GM18498 (cell line): ENCODE measurements at regions not wholly inside any gene's neighbourhood (a gene's known extent, or its start where the extent isn't known, plus 50 kb on each side); places are given as distances from the start of the nearest gene placed in this dataset.
"Not testable (repeated sequence)": the region's sequence is repeated elsewhere in the genome, so short reads cannot be mapped to it uniquely, and the experiment has no call there.

ENCODE experiments used
- ATAC-seq: cut with Tn5 transposase; IDR thresholded peaks from one replicate; pipeline ENCODE4 v1.9.1; 2021; ENCODE audit warnings: mild to moderate bottlenecking, moderate library complexity; ENCODE audit not compliant: unreplicated experiment

DNA sequence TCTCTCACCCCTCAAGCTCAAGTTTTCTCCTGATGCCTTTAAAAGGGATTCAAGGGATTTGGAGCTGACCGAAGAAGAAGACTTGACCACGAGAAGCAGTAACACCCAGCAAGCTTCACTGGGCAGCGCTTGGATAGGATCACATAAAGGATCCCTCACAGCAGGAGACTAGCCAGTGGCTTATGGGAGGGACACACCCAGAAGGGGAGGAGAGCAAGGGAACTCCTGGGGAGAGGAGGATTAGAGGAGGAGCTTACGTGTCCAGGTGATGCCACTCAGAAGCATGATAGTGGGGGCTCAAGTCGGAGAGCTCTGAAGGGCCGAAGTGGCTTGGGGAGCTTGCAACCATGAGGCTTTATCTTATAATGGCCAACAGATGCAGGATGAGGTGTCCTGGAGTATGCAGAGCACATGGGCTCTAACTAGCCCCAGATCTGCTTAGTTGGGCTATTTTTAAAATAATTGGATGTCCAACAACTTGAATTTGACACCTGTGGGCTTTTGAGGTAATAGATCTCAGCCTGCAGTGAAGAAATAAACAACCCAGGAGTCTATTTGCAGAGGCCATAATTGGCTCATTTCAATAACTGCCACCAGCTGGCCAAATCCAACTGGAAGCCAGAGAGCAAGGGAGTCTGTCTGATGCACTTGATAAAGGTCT lies 137.9 kb upstream of the EXOC2 start:
- no peak for ATAC-seq

DNA sequence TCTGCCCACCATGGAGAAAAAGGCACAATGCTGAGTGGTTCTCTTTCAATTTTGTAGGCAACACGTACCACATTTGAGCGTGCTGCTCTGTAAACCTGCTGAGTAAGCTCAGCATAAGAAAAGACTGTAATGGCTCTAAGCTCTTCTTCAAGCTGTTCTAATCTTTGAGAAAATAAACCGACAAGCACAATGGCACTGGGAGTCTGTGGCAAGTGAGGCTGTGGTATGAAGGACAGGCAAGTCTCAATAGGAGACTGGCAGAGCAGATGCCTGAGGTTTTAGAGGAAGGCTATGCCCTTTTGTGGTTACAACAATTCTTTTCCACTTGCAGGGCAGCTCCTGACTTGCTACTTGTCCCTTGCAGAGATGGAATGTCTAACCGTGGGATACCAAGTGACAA lies 136.7 kb upstream of the EXOC2 start:
- ATAC-seq = no peak

DNA sequence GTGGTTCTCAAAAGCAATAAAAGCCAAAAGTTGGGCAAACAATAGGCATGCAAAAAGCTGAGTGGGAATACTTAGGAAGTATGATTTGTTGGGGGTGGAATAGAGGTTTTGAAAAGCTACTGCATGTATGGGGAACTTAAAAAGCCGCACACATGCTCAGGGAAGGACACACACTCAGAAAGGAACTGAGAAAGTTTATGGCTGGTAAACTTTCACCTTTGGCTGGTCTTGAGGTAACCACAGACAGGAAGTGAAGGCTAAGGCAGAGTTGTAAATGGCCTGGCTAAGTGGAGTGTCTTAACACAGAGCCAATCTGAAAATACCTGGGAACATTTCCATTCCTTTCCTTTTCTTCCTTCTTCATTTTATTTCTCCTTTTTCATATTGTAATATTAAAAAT lies 134.5 kb upstream of the EXOC2 start:
- ATAC-seq = no peak

DNA sequence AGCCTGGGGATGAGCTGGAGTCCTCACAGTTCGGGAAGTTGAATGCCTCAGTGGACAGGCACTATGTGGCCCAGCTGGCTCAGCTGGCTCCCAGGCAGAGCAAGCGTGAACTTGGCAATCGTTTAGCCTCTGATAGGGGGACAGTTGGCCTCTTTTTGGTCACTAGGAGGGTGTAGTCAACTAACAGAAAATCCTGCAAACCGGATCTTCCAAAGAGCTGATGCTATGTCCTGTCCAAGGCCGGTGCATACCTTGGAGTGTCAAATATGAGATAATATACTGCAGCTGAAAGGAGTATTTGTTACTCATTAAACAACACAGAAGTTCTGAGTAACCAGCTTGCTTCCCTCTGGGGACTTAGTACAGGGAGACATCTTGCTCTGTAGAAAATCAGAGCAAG lies 126.2 kb upstream of the EXOC2 start:
- no peak for ATAC-seq

DNA sequence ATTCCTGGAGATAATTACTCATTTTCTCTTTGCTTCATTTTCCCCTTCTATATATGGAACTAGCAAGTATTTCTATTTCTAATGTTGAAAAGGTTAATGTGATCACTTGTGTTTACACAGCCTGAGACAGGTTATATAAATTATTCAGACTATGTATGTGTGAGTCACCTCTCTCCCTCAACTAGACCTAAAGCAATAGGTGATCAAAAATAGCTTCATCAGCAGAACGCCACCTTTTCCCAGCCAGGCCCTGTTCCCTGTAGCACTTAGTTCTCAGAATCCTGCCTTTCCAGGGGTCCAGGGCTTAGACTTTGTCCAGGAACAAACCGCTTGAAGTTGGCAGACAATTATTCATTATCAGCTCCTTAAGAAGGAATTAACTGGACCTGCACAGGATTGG lies 125.3 kb upstream of the EXOC2 start:
- ATAC-seq = no peak

DNA sequence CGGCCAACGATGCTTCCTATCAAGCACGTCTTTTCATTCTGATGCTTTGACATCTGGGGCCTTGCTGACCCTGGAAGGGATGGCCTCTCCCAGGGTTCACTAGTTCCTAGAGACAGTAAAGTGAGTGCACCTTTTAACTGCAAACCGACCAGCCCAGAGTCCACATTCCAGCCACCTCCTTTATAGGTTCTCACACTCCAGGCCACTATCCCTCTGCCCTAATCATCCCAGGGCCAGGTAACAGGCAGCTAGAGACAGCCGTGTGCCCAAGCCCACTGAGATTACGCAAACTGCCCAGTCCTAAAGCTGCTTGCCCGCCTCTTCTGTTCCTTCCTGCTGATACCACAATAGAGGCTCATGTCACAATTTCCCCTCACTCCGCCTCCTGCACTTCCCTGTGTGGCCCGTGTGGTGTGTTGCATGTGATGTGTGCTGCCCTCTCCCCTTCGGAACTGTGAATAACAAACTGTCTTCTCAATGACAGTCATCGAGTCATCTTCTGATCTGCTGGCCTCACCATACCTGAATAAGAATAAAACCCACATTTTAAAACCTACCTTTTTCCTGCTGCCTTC lies 123.7 kb upstream of the EXOC2 start:
- ATAC-seq = no peak

DNA sequence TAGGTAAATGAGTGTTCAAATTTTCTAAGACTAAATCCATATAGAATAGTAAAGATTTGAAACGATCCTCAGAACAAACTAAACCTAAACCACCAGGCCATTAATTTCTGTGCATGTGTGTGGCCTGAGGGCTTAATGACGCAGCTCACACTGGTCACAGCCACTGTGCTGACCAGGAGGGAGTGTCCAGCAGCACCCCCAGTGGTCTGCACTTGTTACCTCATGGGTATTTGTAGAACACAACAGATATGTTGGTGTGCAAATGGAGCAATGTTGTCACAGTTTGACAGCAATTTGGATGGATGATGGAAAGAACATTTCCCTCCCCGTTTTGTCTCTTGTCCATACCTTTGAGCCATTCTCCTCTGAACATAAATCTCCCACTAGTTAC lies 122.4 kb upstream of the EXOC2 start:
- ATAC-seq = no peak

- no peak for ATAC-seq
These were observed 121.7 kb upstream of the EXOC2 start for GRCh38 chr6:814378-815347.

GRCh38 chr6:811831-812230 lies 118.9 kb upstream of the EXOC2 start:
- ATAC-seq = no peak

GRCh38 chr6:811191-811590 lies 118.3 kb upstream of the EXOC2 start:
- ATAC-seq = no peak

- ATAC-seq = no peak
These were observed 111.8 kb upstream of the EXOC2 start for GRCh38 chr6:804771-805170.

DNA sequence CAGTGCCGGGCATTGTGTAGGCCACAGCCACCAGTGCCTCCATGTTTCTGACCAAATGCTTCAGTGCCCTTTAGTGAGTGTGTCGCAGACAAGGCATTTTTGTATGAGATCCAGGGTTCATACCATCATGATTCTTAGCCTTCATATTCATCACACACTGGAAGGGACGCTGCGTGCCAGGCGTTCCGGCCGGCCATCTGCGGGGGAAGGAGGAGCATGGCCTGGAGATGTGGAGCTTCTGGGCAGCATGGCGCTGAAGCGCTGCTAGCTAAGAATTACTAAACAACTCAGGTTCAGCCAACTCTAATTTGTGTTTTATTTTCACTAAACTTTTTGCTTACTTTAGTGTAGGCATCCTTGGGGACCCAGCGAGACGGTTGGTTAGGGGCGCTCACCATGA lies 111.4 kb upstream of the EXOC2 start:
- no peak for ATAC-seq

DNA sequence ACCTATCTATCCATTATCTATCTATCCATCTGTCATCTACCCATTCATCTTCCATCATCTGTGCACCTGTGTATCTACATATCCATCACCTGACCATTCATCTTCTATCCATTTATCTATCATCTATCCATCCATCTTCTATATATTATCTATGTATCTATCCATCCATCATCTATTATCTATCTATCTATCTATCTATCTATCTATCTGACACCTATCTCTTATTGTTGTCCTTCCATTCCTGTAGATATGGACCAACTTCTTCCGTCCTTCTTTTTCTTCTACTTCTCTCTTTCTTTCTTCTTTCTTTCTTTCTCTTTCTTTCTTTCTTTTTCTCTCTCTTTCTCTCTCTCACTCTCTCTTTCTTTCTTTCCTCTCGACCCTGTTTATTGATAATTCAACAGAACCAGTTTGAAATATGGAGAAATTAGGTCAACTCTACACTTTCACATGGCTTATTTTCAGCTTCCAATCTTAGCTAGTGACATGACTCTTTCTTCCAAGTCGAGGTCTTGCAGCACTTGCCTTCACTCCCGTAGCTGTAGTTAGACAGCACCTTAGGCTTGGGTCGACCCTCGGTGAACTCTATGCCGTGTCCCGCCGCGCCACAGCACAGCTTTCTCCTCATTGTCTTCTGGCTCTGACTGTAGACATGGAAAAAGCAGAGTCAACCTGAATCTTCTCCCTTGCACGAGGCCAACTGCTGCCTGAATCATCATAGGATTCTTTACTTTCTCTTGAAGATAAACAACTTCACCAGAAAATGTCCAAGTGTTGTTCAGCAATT lies 110.4 kb upstream of the EXOC2 start:
- no peak for ATAC-seq

- ATAC-seq = no peak
These were observed 109.8 kb upstream of the EXOC2 start for GRCh38 chr6:802701-803100.

GRCh38 chr6:802223-802622 lies 109.3 kb upstream of the EXOC2 start:
- ATAC-seq = not testable (repeated sequence)

DNA sequence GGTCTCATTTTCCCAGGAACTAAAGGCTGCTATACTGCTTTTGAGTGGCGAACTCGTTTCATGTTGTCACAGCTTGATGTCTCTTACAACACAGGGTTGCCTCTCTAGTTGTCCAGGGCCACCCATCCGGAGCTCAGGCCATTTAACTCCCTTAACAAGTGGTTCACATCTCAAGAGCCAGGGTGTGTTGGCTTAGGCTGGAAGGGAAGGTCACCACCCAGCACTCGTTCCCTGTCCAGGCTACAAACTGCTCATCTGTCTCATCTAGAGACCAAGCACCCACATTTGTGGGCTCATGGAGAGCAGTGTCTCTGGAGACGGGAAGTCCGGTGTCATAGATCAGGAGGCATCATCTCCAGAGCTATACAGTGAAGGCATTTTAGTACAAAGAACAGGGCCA lies 106.8 kb upstream of the EXOC2 start:
- no peak for ATAC-seq

GRCh38 chr6:797479-798077 lies 104.6 kb upstream of the EXOC2 start:
- no peak for ATAC-seq

DNA sequence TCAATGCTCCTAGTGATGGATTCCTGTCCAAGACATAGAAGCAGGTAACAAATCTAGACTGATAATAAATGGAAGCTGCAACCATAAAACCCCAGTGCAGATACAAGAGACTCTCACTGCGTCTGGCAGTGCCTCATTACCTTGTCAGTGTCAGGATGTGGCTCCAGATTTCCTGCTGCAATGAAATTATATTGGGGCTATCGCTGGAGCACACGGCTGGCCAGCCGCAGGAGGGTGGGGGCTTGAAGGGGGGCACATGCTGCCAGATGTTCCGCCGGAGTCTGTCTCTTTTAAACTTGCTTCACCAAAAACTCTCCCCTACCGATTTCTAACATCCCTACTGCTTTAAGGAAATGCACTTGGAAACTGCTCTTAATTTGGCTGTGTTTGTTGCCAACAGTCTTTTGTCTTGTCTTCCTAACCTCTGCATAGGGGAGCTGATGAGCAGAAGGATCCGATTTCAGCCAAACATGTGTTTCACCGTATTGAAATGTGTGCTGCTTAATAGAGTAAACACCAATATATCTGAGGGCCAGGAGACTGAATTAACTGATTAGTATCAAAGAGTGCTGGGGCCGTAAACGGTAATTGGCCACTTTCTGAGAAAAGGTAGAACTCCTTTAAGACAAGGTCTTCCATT lies 102.2 kb upstream of the EXOC2 start:
- ATAC-seq = no peak

GRCh38 chr6:793261-793660 lies 100.3 kb upstream of the EXOC2 start:
- ATAC-seq = no peak

DNA sequence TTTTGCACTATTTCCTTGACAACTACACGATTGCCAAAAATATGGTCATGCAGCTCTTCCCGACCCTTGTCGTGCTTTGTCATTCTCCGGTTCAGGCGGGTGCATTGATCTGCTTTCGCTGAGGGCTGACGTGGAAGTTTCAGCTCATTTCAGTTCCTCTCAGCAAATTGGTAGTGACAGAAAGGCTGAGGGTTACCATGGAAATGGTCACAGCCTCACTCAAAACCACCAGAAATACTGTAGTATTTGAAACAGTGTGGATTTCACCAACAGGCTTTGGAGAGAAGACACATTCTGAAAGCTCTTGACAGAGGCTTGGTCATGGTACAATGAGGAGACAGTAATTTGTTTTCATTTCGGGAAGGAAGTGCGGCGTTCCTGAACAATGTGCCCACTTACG lies 99.7 kb upstream of the EXOC2 start:
- no peak for ATAC-seq
